H1 (cell line): ENCODE measurements at regions not wholly inside any gene's neighbourhood (a gene's known extent, or its start where the extent isn't known, plus 50 kb on each side); places are given as distances from the start of the nearest gene placed in this dataset.

Source experiments
- CTCF ChIA-PET: fragments of 300-600 bp; sonication (Branson Sonifier 250); formaldehyde crosslinking; loops from one replicate; lab custom pipeline; 2021; ENCODE audit not compliant: partially characterized antibody; lab: Charles Lee
- POLR2A ChIA-PET: fragments of 300-600 bp; sonication (Branson Sonifier 250); formaldehyde crosslinking; loops from one replicate; lab custom pipeline; 2021; ENCODE audit warnings: inconsistent platforms; ENCODE audit not compliant: partially characterized antibody; lab: Charles Lee
- DNase-seq, 2 experiments: peaks; one replicate each; pipeline versions ENCODE4 v3.0.0 to v3.0.0-alpha.2; 2010 to 2022; ENCODE audit warnings: low spot score in 2 of 2, low read depth in 1 of 2, mixed read lengths in 1 of 2
- FAIRE-seq: peaks from 2 replicates; lab custom pipeline; 2011; peaks lifted over from hg19 to GRCh38; lab: Jason Lieb, UNC
- H2AFZ ChIP-seq: 2 replicates; pipeline ENCODE4 v1.8.1; 2012; ENCODE audit warnings: low read length, inconsistent platforms
- H2AK5ac ChIP-seq: 2 replicates; pipeline ENCODE4 v1.6.1; 2013; ENCODE audit warnings: low read depth, low read length
- H2BK120ac ChIP-seq: replicated peaks from 2 replicates; pipeline ENCODE3; 2013; ENCODE audit warnings: low read depth, low read length, inconsistent platforms
- H2BK12ac ChIP-seq: 2 replicates; pipeline ENCODE4 v1.6.1; 2013; ENCODE audit warnings: low read depth, low read length
- H2BK15ac ChIP-seq: 2 replicates; pipeline ENCODE4 v1.6.1; 2013; ENCODE audit warnings: low read length
- H2BK20ac ChIP-seq: 2 replicates; pipeline ENCODE4 v1.6.1; 2013; ENCODE audit warnings: low read length
- H2BK5ac ChIP-seq: 2 replicates; pipeline ENCODE4 v1.6.1; 2013; ENCODE audit warnings: low read depth, low read length
- H3K14ac ChIP-seq: 2 replicates; pipeline ENCODE4 v1.6.1; 2013; ENCODE audit warnings: inconsistent platforms; ENCODE audit not compliant: insufficient read length
- H3K18ac ChIP-seq: 2 replicates; pipeline ENCODE4 v1.6.1; 2013; ENCODE audit warnings: low read length; ENCODE audit errors: extremely low read depth
- H3K23ac ChIP-seq: 2 replicates; pipeline ENCODE4 v1.6.1; 2013; ENCODE audit warnings: inconsistent platforms; ENCODE audit not compliant: insufficient read length
- H3K23me2 ChIP-seq: 2 replicates; pipeline ENCODE4 v1.6.1; 2013; ENCODE audit warnings: low read depth, low read length
- H3K27ac ChIP-seq: 2 replicates; pipeline ENCODE4 v1.6.1; 2011; ENCODE audit warnings: low read depth, low read length, inconsistent platforms
- H3K27me3 ChIP-seq, 4 experiments: replicated peaks in 1 of 4; 1 replicate in 1 of 4; 2 replicates in 3 of 4; pipeline versions ENCODE4 v1.6.1 to v1.8.1; 2011 to 2013; ENCODE audit warnings: low read length in 3 of 4, mild to moderate bottlenecking in 3 of 4, inconsistent platforms in 2 of 4, mixed read lengths in 2 of 4, moderate library complexity in 1 of 4; ENCODE audit not compliant: control insufficient read depth in 3 of 4, insufficient read depth in 3 of 4; ENCODE audit errors: extremely low read depth in 1 of 4
- H3K36me3 ChIP-seq, 4 experiments: 2 replicates each; pipeline versions ENCODE4 v1.6.1 to v1.8.1; 2011 to 2013; ENCODE audit warnings: mild to moderate bottlenecking in 4 of 4, low read length in 3 of 4, moderate library complexity in 2 of 4, control low read depth in 1 of 4, inconsistent platforms in 1 of 4; ENCODE audit not compliant: insufficient read depth in 4 of 4, control insufficient read depth in 2 of 4
- H3K4ac ChIP-seq: replicated peaks from 2 replicates; pipeline ENCODE3; 2013; ENCODE audit warnings: low read length, low read depth, mixed read lengths, inconsistent platforms; ENCODE audit not compliant: insufficient read length
- H3K4me1 ChIP-seq, 4 experiments: replicated peaks in 1 of 4; 1 replicate in 1 of 4; 2 replicates in 3 of 4; pipeline versions ENCODE4 v1.6.1 to v1.8.1; 2011 to 2013; ENCODE audit warnings: low read length in 3 of 4, inconsistent platforms in 2 of 4, mixed read lengths in 1 of 4; ENCODE audit not compliant: insufficient read depth in 4 of 4, control insufficient read depth in 3 of 4
- H3K4me2 ChIP-seq, 2 experiments: 2 replicates each; pipeline versions ENCODE4 v1.6.1 to v1.8.1; 2011 to 2013; ENCODE audit warnings: low read depth in 2 of 2, low read length in 2 of 2, control low read depth in 1 of 2, inconsistent platforms in 1 of 2, mild to moderate bottlenecking in 1 of 2; ENCODE audit not compliant: insufficient read depth in 1 of 2
- H3K4me3 ChIP-seq, 4 experiments: fragments of 200-600, 300-600 bp in 1 of 4; sonication (generic), shearing (Covaris generic), sonication (Bioruptor Twin) in 1 of 4; 2 replicates each; pipeline versions ENCODE4 v1.5.1 to v1.8.1; 2011 to 2016; ENCODE audit warnings: low read length in 4 of 4, low read depth in 3 of 4, control low read depth in 2 of 4, inconsistent platforms in 2 of 4, mild to moderate bottlenecking in 2 of 4, mixed read lengths in 1 of 4, moderate library complexity in 1 of 4; ENCODE audit not compliant: insufficient read depth in 2 of 4; ENCODE audit errors: extremely low read depth in 1 of 4
- H3K56ac ChIP-seq: replicated peaks from 2 replicates; pipeline ENCODE3; 2013; ENCODE audit warnings: low read depth, mild to moderate bottlenecking, mixed read lengths, low read length, inconsistent platforms; ENCODE audit not compliant: insufficient read length
- H3K79me1 ChIP-seq: 2 replicates; pipeline ENCODE4 v1.6.1; 2013; ENCODE audit warnings: low read depth, low read length, control low read depth
- H3K79me2 ChIP-seq, 2 experiments: 2 replicates each; pipeline versions ENCODE4 v1.6.1 to v1.8.1; 2012 to 2013; ENCODE audit warnings: low read length in 2 of 2, mild to moderate bottlenecking in 2 of 2, inconsistent platforms in 1 of 2; ENCODE audit not compliant: insufficient read depth in 2 of 2, control insufficient read depth in 1 of 2
- H3K9ac ChIP-seq, 4 experiments: replicated peaks in 1 of 4; 1 replicate in 1 of 4; 2 replicates in 3 of 4; pipeline versions ENCODE4 v1.6.1 to v1.8.1; 2011 to 2013; ENCODE audit warnings: low read depth in 3 of 4, low read length in 3 of 4, control low read depth in 2 of 4, mild to moderate bottlenecking in 2 of 4, moderate library complexity in 2 of 4, inconsistent platforms in 1 of 4; ENCODE audit errors: extremely low read depth in 1 of 4
- H3K9me3 ChIP-seq, 2 experiments: 2 replicates each; pipeline versions ENCODE4 v1.6.1 to v1.8.1; 2012 to 2013; ENCODE audit warnings: mild to moderate bottlenecking in 2 of 2, moderate library complexity in 2 of 2, control low read depth in 1 of 2, inconsistent platforms in 1 of 2, low read depth in 1 of 2, low read length in 1 of 2, mixed read lengths in 1 of 2; ENCODE audit not compliant: insufficient read depth in 2 of 2
- H4K20me1 ChIP-seq, 2 experiments: replicated peaks in 1 of 2; 2 replicates each; pipeline versions ENCODE3 to v1.8.1; 2011 to 2013; ENCODE audit warnings: inconsistent platforms in 2 of 2, low read length in 2 of 2, mild to moderate bottlenecking in 1 of 2; ENCODE audit not compliant: insufficient read depth in 2 of 2, control insufficient read depth in 1 of 2
- H4K5ac ChIP-seq: 2 replicates; pipeline ENCODE4 v1.6.1; 2013; ENCODE audit warnings: low read length, low read depth, mixed read lengths, inconsistent platforms; ENCODE audit not compliant: insufficient read length
- H4K8ac ChIP-seq: 2 replicates; pipeline ENCODE4 v1.8.0; 2013; ENCODE audit warnings: mild to moderate bottlenecking, moderate library complexity, low read length, inconsistent platforms; ENCODE audit not compliant: insufficient read depth; ENCODE audit errors: extremely low read depth
- H4K91ac ChIP-seq: replicated peaks from 2 replicates; pipeline ENCODE3; 2013; ENCODE audit warnings: low read length, mixed read lengths, inconsistent platforms; ENCODE audit not compliant: insufficient read length
- WGBS, 2 experiments: shearing (Covaris generic) in 1 of 2; methylation state at CpG; one replicate each; pipeline versions ENCODE4 v1.1.6 to v1.1.7; 2013 to 2015; ENCODE audit warnings: low lambda C conversion rate in 2 of 2, mixed read lengths in 2 of 2, inconsistent platforms in 1 of 2, low coverage in 1 of 2, missing lambda C conversion rate in 1 of 2; ENCODE audit not compliant: insufficient replicate concordance in 2 of 2, insufficient coverage in 1 of 2, insufficient read length in 1 of 2; ENCODE audit errors: extremely low coverage in 1 of 2, missing lambda C conversion rate in 1 of 2; 5-methylcytosine and 5-hydroxymethylcytosine counted together
- TF ChIP-seq, protein P1 (sequence below): IDR thresholded peaks from 2 replicates; pipeline ENCODE4 v1.6.1; 2012; ENCODE audit warnings: inconsistent platforms

DNA sequence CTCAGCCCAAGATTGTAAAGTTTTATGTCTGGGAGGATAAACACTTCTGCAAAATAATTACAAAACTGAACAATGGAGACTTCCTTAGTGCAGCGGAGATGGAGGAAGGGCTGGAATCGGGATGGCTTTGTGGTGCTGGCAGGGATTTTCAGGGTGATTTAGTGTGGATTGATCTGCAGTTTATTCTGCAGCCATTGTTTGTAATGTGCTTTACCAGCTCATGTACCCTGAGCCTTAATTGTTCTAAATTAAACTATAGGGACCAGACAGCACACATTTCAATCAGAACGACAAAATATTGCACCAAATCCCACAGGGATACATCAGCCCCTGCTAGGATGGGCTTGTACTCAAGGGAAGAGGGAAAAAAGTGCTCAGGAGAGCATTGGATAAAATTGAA is 103.2 kb upstream of the ONECUT1 start:
- H4K8ac ChIP-seq = no peak overlapping the region
- no peak overlapping the region for H3K23ac ChIP-seq
- no peaks in the 10 kb centered on the region for H3K79me1 ChIP-seq
- no peak overlapping the region for H3K4me3 ChIP-seq
- H3K9me3 ChIP-seq = no peaks in the 10 kb centered on the region
- no peak overlapping the region for H3K4ac ChIP-seq
- H3K14ac ChIP-seq = no peak overlapping the region
- H3K27me3 ChIP-seq = no peaks in the 10 kb centered on the region
- no peak overlapping the region for H2BK120ac ChIP-seq
- no peak overlapping the region for H3K18ac ChIP-seq
- no peaks in the 10 kb centered on the region for H3K4me1 ChIP-seq
- H2BK20ac ChIP-seq = no peak overlapping the region
- no peak overlapping the region for H2AK5ac ChIP-seq
- no peak overlapping the region for H2BK5ac ChIP-seq
- no peaks in the 10 kb centered on the region for H4K20me1 ChIP-seq
- H2BK12ac ChIP-seq = no peak overlapping the region
- WGBS, 2 experiments = 89% methylated on average over 3 of the region's 3 CpGs; no CpG with 5 or more reads in 1 of the 2 experiments
- POLR2A ChIA-PET = no interaction called here
- CTCF ChIA-PET = no interaction called here
- no peaks in the 10 kb centered on the region for H3K36me3 ChIP-seq
- no peak overlapping the region for H3K4me2 ChIP-seq
- H3K9ac ChIP-seq = no peak overlapping the region
- no peak overlapping the region for H4K91ac ChIP-seq
- no peak overlapping the region for H2AFZ ChIP-seq
- no peaks in the 10 kb centered on the region for H3K79me2 ChIP-seq
- TF ChIP-seq, protein P1, sequence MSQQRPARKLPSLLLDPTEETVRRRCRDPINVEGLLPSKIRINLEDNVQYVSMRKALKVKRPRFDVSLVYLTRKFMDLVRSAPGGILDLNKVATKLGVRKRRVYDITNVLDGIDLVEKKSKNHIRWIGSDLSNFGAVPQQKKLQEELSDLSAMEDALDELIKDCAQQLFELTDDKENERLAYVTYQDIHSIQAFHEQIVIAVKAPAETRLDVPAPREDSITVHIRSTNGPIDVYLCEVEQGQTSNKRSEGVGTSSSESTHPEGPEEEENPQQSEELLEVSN = no peak
- TF ChIP-seq, all 59 proteins: peak for 0
- no peak overlapping the region for H3K27ac ChIP-seq
- no peak overlapping the region for H3K56ac ChIP-seq
- H3K23me2 ChIP-seq = no peaks in the 10 kb centered on the region
- no peak overlapping the region for H4K5ac ChIP-seq
- H2BK15ac ChIP-seq = no peak overlapping the region
- DNase-seq (no peak), FAIRE-seq (no peak)
